ENCODE measurements at regions not wholly inside any gene's neighbourhood (a gene's known extent, or its start where the extent isn't known, plus 50 kb on each side); places are given as distances from the start of the nearest gene placed in this dataset.

DNA sequence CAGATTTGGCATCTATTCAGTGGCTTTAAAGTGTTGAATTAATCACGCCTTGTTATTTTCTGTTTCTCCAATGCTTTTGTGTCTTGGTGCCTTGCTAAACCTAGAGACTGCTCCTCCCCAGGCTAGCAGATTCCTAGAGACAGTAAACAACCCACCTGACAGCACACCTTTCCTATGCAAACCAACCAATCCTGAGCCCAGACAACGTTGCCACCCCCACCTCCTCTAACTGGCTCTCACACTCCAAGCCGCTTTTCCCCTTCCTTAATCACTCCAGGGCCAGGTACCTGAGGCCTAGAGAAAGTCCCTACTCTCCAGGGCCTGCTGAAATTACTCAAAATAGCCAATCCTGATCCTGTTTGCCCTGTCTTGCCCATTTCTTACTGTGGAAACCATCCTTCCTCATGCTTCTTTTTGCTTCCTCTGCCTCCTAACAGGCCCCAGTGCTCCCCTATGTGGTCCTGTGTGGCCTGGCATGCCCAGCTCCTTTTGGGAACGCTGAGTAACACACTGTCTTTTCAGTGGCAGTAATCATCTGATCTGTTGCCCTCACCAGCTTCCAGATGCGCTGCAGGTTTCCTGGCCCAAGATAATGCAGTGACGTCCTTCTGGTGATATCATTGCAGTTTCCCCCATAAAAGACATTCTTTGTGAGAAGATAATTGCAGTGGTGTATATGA, 53.4 kb downstream of the GAS1 start:
- H3K27ac ChIP-seq, result no peak overlapping the region
- no peak overlapping the region for H3K4me3 ChIP-seq
- TF ChIP-seq, protein P1, sequence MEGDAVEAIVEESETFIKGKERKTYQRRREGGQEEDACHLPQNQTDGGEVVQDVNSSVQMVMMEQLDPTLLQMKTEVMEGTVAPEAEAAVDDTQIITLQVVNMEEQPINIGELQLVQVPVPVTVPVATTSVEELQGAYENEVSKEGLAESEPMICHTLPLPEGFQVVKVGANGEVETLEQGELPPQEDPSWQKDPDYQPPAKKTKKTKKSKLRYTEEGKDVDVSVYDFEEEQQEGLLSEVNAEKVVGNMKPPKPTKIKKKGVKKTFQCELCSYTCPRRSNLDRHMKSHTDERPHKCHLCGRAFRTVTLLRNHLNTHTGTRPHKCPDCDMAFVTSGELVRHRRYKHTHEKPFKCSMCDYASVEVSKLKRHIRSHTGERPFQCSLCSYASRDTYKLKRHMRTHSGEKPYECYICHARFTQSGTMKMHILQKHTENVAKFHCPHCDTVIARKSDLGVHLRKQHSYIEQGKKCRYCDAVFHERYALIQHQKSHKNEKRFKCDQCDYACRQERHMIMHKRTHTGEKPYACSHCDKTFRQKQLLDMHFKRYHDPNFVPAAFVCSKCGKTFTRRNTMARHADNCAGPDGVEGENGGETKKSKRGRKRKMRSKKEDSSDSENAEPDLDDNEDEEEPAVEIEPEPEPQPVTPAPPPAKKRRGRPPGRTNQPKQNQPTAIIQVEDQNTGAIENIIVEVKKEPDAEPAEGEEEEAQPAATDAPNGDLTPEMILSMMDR (IDR thresholded peaks at IDR 0.05; ENCODE audit: low read depth, low read length), result peak; percentile 37
- no peaks in the 10 kb centered on the region for H3K4me1 ChIP-seq (ENCODE audit: low read depth)
- DNase-seq (ENCODE audit: low read depth in 1 of 2, low spot score in 1 of 2), result peak in 1 of 2 donors; percentile 47
- no peaks in the 10 kb centered on the region for H3K9me3 ChIP-seq (ENCODE audit: low read depth)
- no peaks in the 10 kb centered on the region for H3K27me3 ChIP-seq
- H3K36me3 ChIP-seq, result no peaks in the 10 kb centered on the region

GRCh38 chr9:86892576-86892975, 54.7 kb downstream of the GAS1 start:
- Histone ChIP-seq H3K36me3 (no peaks in the 10 kb centered on the region), H3K27ac (no peak overlapping the region), H3K4me1 (ENCODE audit: low read depth) (no peaks in the 10 kb centered on the region), H3K27me3 (no peaks in the 10 kb centered on the region), H3K9me3 (ENCODE audit: low read depth) (no peaks in the 10 kb centered on the region), H3K4me3 (no peak overlapping the region)
- TF ChIP-seq, protein P1 (IDR thresholded peaks at IDR 0.05; ENCODE audit: low read depth, low read length), result no peak
- peak in 1 of 2 donors; percentile 59 for DNase-seq (ENCODE audit: low read depth in 1 of 2, low spot score in 1 of 2)

GRCh38 chr9:86891886-86892437, 55.3 kb downstream of the GAS1 start:
- Histone ChIP-seq H3K9me3 (ENCODE audit: low read depth) (no peaks in the 10 kb centered on the region), H3K36me3 (no peaks in the 10 kb centered on the region), H3K4me3 (no peak overlapping the region), H3K27me3 (no peaks in the 10 kb centered on the region), H3K27ac (no peak overlapping the region), H3K4me1 (ENCODE audit: low read depth) (no peaks in the 10 kb centered on the region)
- TF ChIP-seq, protein P1 (IDR thresholded peaks at IDR 0.05; ENCODE audit: low read depth, low read length), result no peak
- peak in 1 of 2 donors; percentile 65 for DNase-seq (ENCODE audit: low read depth in 1 of 2, low spot score in 1 of 2)

- H3K4me1 ChIP-seq (ENCODE audit: low read depth), result no peaks in the 10 kb centered on the region
- no peaks in the 10 kb centered on the region for H3K9me3 ChIP-seq (ENCODE audit: low read depth)
- no peak for DNase-seq (ENCODE audit: low read depth in 1 of 2, low spot score in 1 of 2)
- TF ChIP-seq, protein P1 (IDR thresholded peaks at IDR 0.05; ENCODE audit: low read depth, low read length), result no peak
- H3K36me3 ChIP-seq, result no peaks in the 10 kb centered on the region
- H3K27me3 ChIP-seq, result no peaks in the 10 kb centered on the region
- H3K27ac ChIP-seq, result no peak overlapping the region
- H3K4me3 ChIP-seq, result no peak overlapping the region
Observed at GRCh38 chr9:86891091-86891490, 56.2 kb downstream of the GAS1 start.

DNA sequence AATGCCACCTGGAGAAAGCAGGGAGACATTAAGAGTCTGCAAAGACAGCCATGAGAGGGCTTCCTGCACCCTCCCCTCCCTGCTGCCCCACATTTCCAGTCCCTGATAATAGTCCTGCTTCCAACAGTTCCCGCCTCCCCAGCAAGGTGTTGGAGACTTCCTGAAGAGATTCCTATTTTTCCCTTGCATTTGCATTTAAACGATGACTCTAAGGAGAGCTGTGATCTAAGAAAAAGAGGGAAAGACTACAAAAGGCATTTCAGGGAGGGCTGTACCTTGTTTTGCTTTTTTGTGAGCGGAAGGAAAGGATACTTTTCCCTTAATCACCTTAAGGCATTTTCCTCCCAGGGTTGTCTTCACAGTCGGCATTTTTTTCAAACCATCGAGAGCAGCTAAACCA, 62.1 kb downstream of the GAS1 start:
- no peaks in the 10 kb centered on the region for H3K9me3 ChIP-seq (ENCODE audit: low read depth)
- H3K4me3 ChIP-seq, result no peak overlapping the region
- H3K36me3 ChIP-seq, result no peaks in the 10 kb centered on the region
- no peak for DNase-seq (ENCODE audit: low read depth in 1 of 2, low spot score in 1 of 2)
- H3K27me3 ChIP-seq, result no peaks in the 10 kb centered on the region
- no peaks in the 10 kb centered on the region for H3K4me1 ChIP-seq (ENCODE audit: low read depth)
- H3K27ac ChIP-seq, result no peak overlapping the region
- TF ChIP-seq, protein P1 (IDR thresholded peaks at IDR 0.05; ENCODE audit: low read depth, low read length), result no peak
